Pancreas (tissue), 10 donors: ENCODE measurements at regions not wholly inside any gene's neighbourhood (a gene's known extent, or its start where the extent isn't known, plus 50 kb on each side); places are given as distances from the start of the nearest gene placed in this dataset.

Experiments used
- ATAC-seq, 4 donors: fragments of 200-7000 bp; cut with Tn5 transposase; one replicate each; pipeline versions ENCODE4 v1.8.0 to v1.9.1; 2020; ENCODE audit warnings: mild to moderate bottlenecking in 4 of 4, moderate library complexity in 4 of 4
- DNase-seq, 6 donors: peaks; one replicate each; pipeline ENCODE4 v3.0.0-alpha.2; 2020
- FAIRE-seq: peaks from 2 replicates; lab custom pipeline; 2012; peaks lifted over from hg19 to GRCh38; lab: Jason Lieb, UNC
- H3K27ac ChIP-seq, 4 donors: fragments of 200-600 bp; sonication (generic); 1 replicate in 3 of 4; 2 replicates in 1 of 4; pipeline versions ENCODE4 v1.5.0 to v1.8.0; 2020
- H3K27me3 ChIP-seq, 4 donors: fragments of 200-600 bp; one replicate each; pipeline ENCODE4 v1.8.0; 2021
- H3K36me3 ChIP-seq, 3 donors: fragments of 200-600 bp; sonication (generic) in 1 of 3; one replicate each; pipeline versions ENCODE4 v1.5.0 to v1.8.0; 2020 to 2021
- H3K4me1 ChIP-seq, 3 donors: fragments of 200-600 bp; one replicate each; pipeline ENCODE4 v1.8.0; 2021
- H3K4me3 ChIP-seq, 4 donors: fragments of 200-600 bp; sonication (generic) in 2 of 4; one replicate each; pipeline versions ENCODE4 v1.5.0 to v1.8.0; 2020 to 2021
- H3K9me3 ChIP-seq, 4 donors: fragments of 200-600 bp; one replicate each; pipeline ENCODE4 v1.8.0; 2021
- WGBS, 2 donors: extraction: QIAGEN DNeasy Blood & Tissue Kit; methylation state at CpG; one replicate each; pipeline ENCODE4 v1.1.7; 2013; 5-methylcytosine and 5-hydroxymethylcytosine counted together
- intact Hi-C, 3 donors: fragments of 100-400 bp; cut with DNase I; formaldehyde crosslinking; loops; one replicate each; pipeline versions ENCODE4 v1.11.1 to v1.14.2; 2022
- TF ChIP-seq, protein P1 (sequence below), 4 donors: fragments of 200-600 bp; sonication (generic) in 3 of 4; IDR thresholded peaks; one replicate each; pipeline versions ENCODE4 v1.5.0 to v1.8.0; 2021; ENCODE audit warnings: antibody characterized with exemption in 4 of 4
- donor health status: healthy with polysubstance abuse.
- donor health status: DM: no; HTN: no; CAD: no; lungs with moderate emphysema.
- donor health status: DM: no; HTN: no; CAD: no.
- donor health status: control.
- donor health status: control.
- donor health status: Bipolar disorder and iron deficiency.
- donor health status: DM: yes; HTN: yes; CAD: no.
- donor health status: DM: no; HTN: no; CAD: no.
- donor health status: DM: no; HTN: no; CAD: no.
- donor health status: DM: yes; HTN: yes; CAD: no.

DNA sequence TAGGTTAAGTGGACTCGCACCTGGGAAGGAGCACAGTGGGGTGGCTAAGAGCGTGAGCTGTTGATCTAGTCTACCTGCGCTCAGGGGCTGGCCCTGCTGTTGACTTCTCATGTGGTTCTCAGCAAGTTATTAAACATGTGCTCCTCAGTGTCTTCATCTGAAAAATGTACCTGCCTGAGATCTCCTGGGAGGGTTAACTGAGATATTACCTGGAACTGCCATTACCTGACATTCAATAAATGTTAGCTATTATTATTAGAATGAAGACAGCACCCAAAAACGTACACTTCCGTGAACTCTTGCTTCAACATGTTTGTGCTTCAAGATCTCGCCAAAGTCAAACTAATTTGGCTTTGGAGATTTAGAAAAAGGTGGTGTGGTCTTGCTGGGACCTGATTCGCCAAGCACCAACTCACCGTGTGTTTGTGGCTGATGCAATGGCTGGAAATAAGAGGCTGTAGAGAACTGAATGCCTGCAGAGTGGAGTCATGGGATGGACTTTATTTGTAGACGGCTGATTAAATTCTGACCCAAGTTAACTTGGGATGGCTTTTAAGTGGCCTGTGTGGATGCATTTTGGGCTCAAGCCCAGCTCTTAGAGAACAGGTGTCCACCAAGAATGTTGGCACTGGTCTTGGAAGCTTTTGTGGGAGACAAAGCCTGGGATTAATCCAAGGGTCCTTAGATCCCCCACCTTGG, 692.9 kb downstream of the QKI start:
- WGBS, 2 donors: 69 to 72% methylated on average over 9 of the region's 9 CpGs
- no peak overlapping the region for H3K27ac ChIP-seq
- no peak for ATAC-seq
- no peaks in the 10 kb centered on the region for H3K27me3 ChIP-seq
- TF ChIP-seq, protein P1, sequence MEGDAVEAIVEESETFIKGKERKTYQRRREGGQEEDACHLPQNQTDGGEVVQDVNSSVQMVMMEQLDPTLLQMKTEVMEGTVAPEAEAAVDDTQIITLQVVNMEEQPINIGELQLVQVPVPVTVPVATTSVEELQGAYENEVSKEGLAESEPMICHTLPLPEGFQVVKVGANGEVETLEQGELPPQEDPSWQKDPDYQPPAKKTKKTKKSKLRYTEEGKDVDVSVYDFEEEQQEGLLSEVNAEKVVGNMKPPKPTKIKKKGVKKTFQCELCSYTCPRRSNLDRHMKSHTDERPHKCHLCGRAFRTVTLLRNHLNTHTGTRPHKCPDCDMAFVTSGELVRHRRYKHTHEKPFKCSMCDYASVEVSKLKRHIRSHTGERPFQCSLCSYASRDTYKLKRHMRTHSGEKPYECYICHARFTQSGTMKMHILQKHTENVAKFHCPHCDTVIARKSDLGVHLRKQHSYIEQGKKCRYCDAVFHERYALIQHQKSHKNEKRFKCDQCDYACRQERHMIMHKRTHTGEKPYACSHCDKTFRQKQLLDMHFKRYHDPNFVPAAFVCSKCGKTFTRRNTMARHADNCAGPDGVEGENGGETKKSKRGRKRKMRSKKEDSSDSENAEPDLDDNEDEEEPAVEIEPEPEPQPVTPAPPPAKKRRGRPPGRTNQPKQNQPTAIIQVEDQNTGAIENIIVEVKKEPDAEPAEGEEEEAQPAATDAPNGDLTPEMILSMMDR (IDR thresholded peaks at IDR 0.05): no peak
- H3K9me3 ChIP-seq: no peaks in the 10 kb centered on the region
- no peaks in the 10 kb centered on the region for H3K36me3 ChIP-seq
- DNase-seq: no peak
- intact Hi-C loops: no loop called here
- no peak for FAIRE-seq
- H3K4me1 ChIP-seq: no peaks in the 10 kb centered on the region
- H3K4me3 ChIP-seq: no peak overlapping the region

DNA sequence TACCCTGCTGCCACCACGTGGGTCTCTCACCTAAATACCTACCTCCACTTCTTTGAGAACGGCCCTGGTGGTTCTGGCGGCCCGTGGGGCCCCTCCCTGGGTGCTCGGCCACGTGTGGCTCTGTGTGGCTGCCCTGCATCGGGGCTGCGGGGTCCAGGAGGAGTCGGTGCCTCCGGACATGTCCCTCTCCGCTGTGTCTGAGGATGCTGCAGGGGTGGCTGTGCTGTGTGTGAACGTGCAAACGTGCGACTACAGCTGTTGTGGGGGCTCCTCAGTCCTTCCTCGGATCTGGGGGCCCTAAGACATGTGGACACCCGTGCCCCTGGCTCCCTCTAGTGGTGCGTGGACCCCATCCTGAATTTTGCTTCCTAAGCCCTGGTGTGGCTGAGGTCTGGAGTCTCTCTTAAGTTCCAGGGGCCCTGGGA, 691.8 kb downstream of the QKI start:
- H3K4me3 ChIP-seq: no peak overlapping the region
- no peak for ATAC-seq
- H3K27ac ChIP-seq: no peak overlapping the region
- no peaks in the 10 kb centered on the region for H3K36me3 ChIP-seq
- WGBS, 2 donors: 62 to 63% methylated on average over 17 of the region's 17 CpGs
- no peaks in the 10 kb centered on the region for H3K27me3 ChIP-seq
- TF ChIP-seq, protein P1 (IDR thresholded peaks at IDR 0.05): no peak
- DNase-seq: no peak
- FAIRE-seq: no peak
- no peaks in the 10 kb centered on the region for H3K9me3 ChIP-seq
- H3K4me1 ChIP-seq: no peaks in the 10 kb centered on the region
- intact Hi-C loops: no loop called here

DNA sequence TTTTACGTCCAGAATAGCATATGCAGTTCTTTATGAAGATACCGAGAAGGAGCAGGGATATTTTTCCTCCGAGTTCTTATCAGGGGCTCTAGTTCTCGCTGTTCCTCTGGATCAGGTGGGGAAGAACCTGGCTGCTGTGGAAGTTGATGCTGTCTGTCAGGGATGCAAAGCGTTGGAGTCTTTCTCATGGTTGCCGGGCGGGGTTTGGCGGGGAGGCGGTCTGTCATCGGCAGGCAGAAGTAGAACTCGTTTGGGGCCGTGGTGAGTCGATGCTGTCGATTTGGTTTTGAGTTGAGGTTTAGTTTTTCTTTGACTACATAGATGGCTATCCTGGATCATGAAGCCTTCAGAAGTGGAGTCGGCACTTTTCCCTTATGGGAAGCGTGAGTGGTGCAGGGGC, 691.2 kb downstream of the QKI start:
- H3K9me3 ChIP-seq: no peaks in the 10 kb centered on the region
- intact Hi-C loops: no loop called here
- no peak overlapping the region for H3K4me3 ChIP-seq
- DNase-seq (no peak), FAIRE-seq (no peak), ATAC-seq (no peak)
- no peaks in the 10 kb centered on the region for H3K27me3 ChIP-seq
- no peak overlapping the region for H3K27ac ChIP-seq
- H3K36me3 ChIP-seq: no peaks in the 10 kb centered on the region
- 60 to 73% methylated on average over 16 of the region's 16 CpGs for WGBS, 2 donors
- TF ChIP-seq, protein P1 (IDR thresholded peaks at IDR 0.05): no peak
- no peaks in the 10 kb centered on the region for H3K4me1 ChIP-seq

DNA sequence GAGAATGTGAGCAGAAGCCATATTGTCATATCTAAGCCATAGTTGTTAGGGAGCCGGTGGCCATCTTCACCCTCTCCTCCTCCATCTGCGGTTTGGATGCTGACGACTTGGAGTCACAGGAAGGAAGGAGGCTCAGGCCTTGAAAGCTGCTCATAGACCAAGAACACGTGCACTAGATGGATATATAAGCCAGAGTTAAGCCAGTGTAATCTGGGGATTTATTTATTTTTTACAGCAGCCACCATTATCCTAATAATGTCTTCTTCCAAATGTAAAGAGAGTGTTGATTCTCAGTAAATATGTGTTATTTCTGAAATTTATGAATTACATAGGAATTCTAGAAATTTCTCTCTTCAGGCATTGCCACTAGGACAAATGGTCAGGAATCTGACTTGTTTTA, 689.9 kb downstream of the QKI start:
- 83 to 84% methylated on average over 4 of the region's 4 CpGs for WGBS, 2 donors
- Histone ChIP-seq H3K36me3 (no peaks in the 10 kb centered on the region), H3K27me3 (no peaks in the 10 kb centered on the region), H3K4me3 (no peak overlapping the region), H3K4me1 (no peaks in the 10 kb centered on the region), H3K27ac (no peak overlapping the region), H3K9me3 (no peaks in the 10 kb centered on the region)
- FAIRE-seq: no peak
- TF ChIP-seq, protein P1 (IDR thresholded peaks at IDR 0.05): no peak
- no peak for DNase-seq
- no peak for ATAC-seq
- intact Hi-C loops: no loop called here

DNA sequence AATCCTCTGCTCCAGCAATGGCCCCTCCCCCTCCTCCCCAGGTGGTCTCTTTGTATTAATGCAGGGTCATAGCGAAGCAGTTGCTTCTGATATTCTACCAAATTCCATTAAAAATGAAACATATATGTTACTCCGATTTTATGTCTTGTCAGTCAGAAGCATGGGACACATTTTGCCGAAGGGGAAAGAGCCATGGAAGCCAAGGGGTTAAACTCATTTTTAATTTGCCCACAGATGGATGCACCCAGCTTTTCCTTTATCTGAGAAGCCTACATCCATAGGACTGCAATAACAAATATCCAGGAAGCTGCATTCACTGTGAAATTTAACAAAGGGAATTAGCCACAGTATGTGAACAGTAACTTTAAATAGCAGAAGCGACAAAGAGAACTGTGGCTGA, 688.2 kb downstream of the QKI start:
- H3K4me3 ChIP-seq: no peak overlapping the region
- no peak overlapping the region for H3K27ac ChIP-seq
- intact Hi-C loops: no loop called here
- no peak for DNase-seq
- H3K36me3 ChIP-seq: no peaks in the 10 kb centered on the region
- no peak for ATAC-seq
- TF ChIP-seq, protein P1 (IDR thresholded peaks at IDR 0.05): no peak
- H3K4me1 ChIP-seq: no peaks in the 10 kb centered on the region
- no peaks in the 10 kb centered on the region for H3K9me3 ChIP-seq
- WGBS, 2 donors: 59 to 73% methylated on average over 4 of the region's 4 CpGs
- H3K27me3 ChIP-seq: no peaks in the 10 kb centered on the region
- FAIRE-seq: no peak
